PC-3 (cell line): ENCODE measurements at regions not wholly inside any gene's neighbourhood (a gene's known extent, or its start where the extent isn't known, plus 50 kb on each side); places are given as distances from the start of the nearest gene placed in this dataset.

ENCODE experiments used
- CTCF ChIP-seq: fragments of 300-600 bp; sonication (generic); conservative IDR thresholded peaks from 2 replicates; pipeline ENCODE4 v1.5.1; 2017; ENCODE audit warnings: antibody characterized with exemption, low read depth, mild to moderate bottlenecking, low read length
- EZH2 ChIP-seq: fragments of 300-600 bp; sonication (generic); IDR thresholded peaks from one replicate; pipeline ENCODE4 v1.6.1; 2017; ENCODE audit warnings: antibody characterized with exemption, mild to moderate bottlenecking, low read length; ENCODE audit not compliant: unreplicated experiment

- TF ChIP-seq CTCF (no peak), EZH2 (no peak)
Measured at GRCh38 chr20:48444249-48444648, 383.6 kb downstream of the PREX1 start.
